SK-N-SH treated with all-trans-retinoic acid at 6 μM for 48 hours (cell line): ENCODE measurements at regions not wholly inside any gene's neighbourhood (a gene's known extent, or its start where the extent isn't known, plus 50 kb on each side); places are given as distances from the start of the nearest gene placed in this dataset.

ENCODE experiments used
- ATAC-seq: fragments of 200-7000 bp; cut with Tn5 transposase; 3 replicates; pipeline ENCODE4 v1.9.1; 2020; ENCODE audit warnings: mild to moderate bottlenecking, moderate library complexity
- ARNTL ChIP-seq: fragments of 450-650 bp; formaldehyde crosslinking; IDR thresholded peaks from 2 replicates; pipeline ENCODE4 v1.5.0; 2020; ENCODE audit warnings: low read depth, mild to moderate bottlenecking, moderate library complexity, borderline replicate concordance
- BACH2 ChIP-seq: fragments of 250-450 bp; sonication (Bioruptor Pico); IDR thresholded peaks from 2 replicates; pipeline ENCODE4 v1.9.0; 2021; ENCODE audit warnings: mild to moderate bottlenecking, borderline replicate concordance
- CSDC2 ChIP-seq: fragments of 250-450 bp; sonication (Bioruptor Pico); IDR thresholded peaks from 2 replicates; pipeline ENCODE4 v1.5.0; 2020; ENCODE audit warnings: mild to moderate bottlenecking, moderate library complexity
- CSRNP3 ChIP-seq: fragments of 250-450 bp; sonication (Bioruptor Pico); IDR thresholded peaks from 2 replicates; pipeline ENCODE4 v1.5.1; 2021; ENCODE audit warnings: mild to moderate bottlenecking, moderate library complexity
- ESRRG ChIP-seq: fragments of 250-450 bp; sonication (Bioruptor Pico); IDR thresholded peaks from 2 replicates; pipeline ENCODE4 v1.6.1; 2021; ENCODE audit warnings: mild to moderate bottlenecking
- GLIS3 ChIP-seq: fragments of 250-450 bp; sonication (Bioruptor Pico); IDR thresholded peaks from 2 replicates; pipeline ENCODE4 v1.5.0; 2020; ENCODE audit warnings: mild to moderate bottlenecking, moderate library complexity
- OSR1 ChIP-seq: fragments of 250-450 bp; sonication (Bioruptor Pico); IDR thresholded peaks from 2 replicates; pipeline ENCODE4 v1.8.0; 2022; ENCODE audit warnings: moderate library complexity, mild to moderate bottlenecking, inconsistent platforms
- PATZ1 ChIP-seq: fragments of 250-450 bp; sonication (Bioruptor Pico); IDR thresholded peaks from 2 replicates; pipeline ENCODE4 v1.8.0; 2020; ENCODE audit warnings: mild to moderate bottlenecking, moderate library complexity, borderline replicate concordance
- POU6F1 ChIP-seq: fragments of 250-450 bp; sonication (Bioruptor Pico); IDR thresholded peaks from 2 replicates; pipeline ENCODE4 v1.8.0; 2021; ENCODE audit warnings: low read depth, mild to moderate bottlenecking, moderate library complexity, borderline replicate concordance
- PPARA ChIP-seq: fragments of 250-450 bp; sonication (Bioruptor Pico); IDR thresholded peaks from 2 replicates; pipeline ENCODE4 v1.5.0; 2020; ENCODE audit warnings: mild to moderate bottlenecking, borderline replicate concordance
- RARB ChIP-seq: fragments of 250-450 bp; sonication (Bioruptor Pico); IDR thresholded peaks from 2 replicates; pipeline ENCODE4 v1.8.0; 2021; ENCODE audit warnings: mild to moderate bottlenecking, moderate library complexity
- SNAI2 ChIP-seq: fragments of 250-450 bp; sonication (Bioruptor Pico); IDR thresholded peaks from 2 replicates; pipeline ENCODE4 v1.5.0; 2020; ENCODE audit warnings: mild to moderate bottlenecking, moderate library complexity
- TCF4 ChIP-seq: fragments of 250-450 bp; sonication (Bioruptor Pico); IDR thresholded peaks from 2 replicates; pipeline ENCODE4 v1.8.0; 2021; ENCODE audit warnings: mild to moderate bottlenecking, moderate library complexity, borderline replicate concordance
- TOX ChIP-seq: fragments of 250-450 bp; sonication (Bioruptor Pico); IDR thresholded peaks from 2 replicates; pipeline ENCODE4 v1.8.0; 2021; ENCODE audit warnings: mild to moderate bottlenecking, moderate library complexity, borderline replicate concordance
- TSHZ2 ChIP-seq: fragments of 250-450 bp; sonication (Bioruptor Pico); IDR thresholded peaks from 2 replicates; pipeline ENCODE4 v1.5.0; 2020; ENCODE audit warnings: mild to moderate bottlenecking, moderate library complexity
- ZC3H10 ChIP-seq: fragments of 250-450 bp; sonication (Bioruptor Pico); IDR thresholded peaks from 2 replicates; pipeline ENCODE4 v1.5.1; 2021; ENCODE audit warnings: mild to moderate bottlenecking, moderate library complexity
- ZFP3 ChIP-seq: fragments of 250-450 bp; sonication (Bioruptor Pico); IDR thresholded peaks from 2 replicates; pipeline ENCODE4 v1.5.0; 2020; ENCODE audit warnings: mild to moderate bottlenecking, moderate library complexity
- ZFP30 ChIP-seq: fragments of 450-650 bp; formaldehyde crosslinking; IDR thresholded peaks from 2 replicates; pipeline ENCODE4 v1.5.0; 2022; ENCODE audit warnings: mild to moderate bottlenecking, moderate library complexity
- ZNF565 ChIP-seq: fragments of 450-650 bp; formaldehyde crosslinking; conservative IDR thresholded peaks from 2 replicates; pipeline ENCODE4 v1.5.0; 2020; ENCODE audit warnings: low read depth, mild to moderate bottlenecking, moderate library complexity
- ZNF70 ChIP-seq: fragments of 450-650 bp; formaldehyde crosslinking; IDR thresholded peaks from 2 replicates; pipeline ENCODE4 v1.5.0; 2020; ENCODE audit warnings: mild to moderate bottlenecking, moderate library complexity
- TF ChIP-seq, protein P1 (sequence below): fragments of 250-450 bp; sonication (Bioruptor Pico); IDR thresholded peaks from 2 replicates; pipeline ENCODE4 v1.5.1; 2020; ENCODE audit warnings: low read depth, mild to moderate bottlenecking, moderate library complexity

DNA sequence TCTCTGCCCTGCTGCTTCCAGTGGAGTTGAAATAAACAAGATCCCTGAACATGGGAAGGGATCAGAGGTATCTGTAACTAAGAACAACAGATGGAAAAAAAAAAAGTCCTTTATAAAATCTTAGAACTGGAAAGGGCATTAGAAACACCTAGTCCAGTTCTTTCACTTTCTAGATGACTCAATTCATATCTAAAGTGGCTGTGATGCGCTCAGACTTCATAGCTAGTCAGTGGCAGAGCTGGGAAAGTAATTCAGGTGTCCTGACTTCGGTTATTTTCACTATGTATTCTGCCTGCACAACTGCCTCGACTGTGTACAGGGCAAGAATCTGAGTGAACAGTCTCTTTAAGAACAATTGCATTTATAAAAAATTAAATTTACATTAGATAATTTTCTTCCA, 151.8 kb upstream of the TMTC4 start:
- no peak for TF ChIP-seq PATZ1 (CRISPR knock-in tag)
- TF ChIP-seq CSDC2 = no peak
- TF ChIP-seq ZC3H10 (CRISPR knock-in tag) = no peak
- TF ChIP-seq TCF4 = no peak
- no peak for TF ChIP-seq ZNF70 (CRISPR knock-in tag)
- no peak for TF ChIP-seq SNAI2 (CRISPR knock-in tag)
- TF ChIP-seq TOX = no peak
- TF ChIP-seq GLIS3 (CRISPR knock-in tag) = no peak
- no peak for TF ChIP-seq ESRRG (CRISPR knock-in tag)
- TF ChIP-seq ZNF565 (CRISPR knock-in tag) = no peak
- no peak for TF ChIP-seq PPARA (CRISPR knock-in tag)
- no peak for TF ChIP-seq OSR1 (CRISPR knock-in tag)
- no peak for TF ChIP-seq BACH2
- no peak for TF ChIP-seq ZFP30 (CRISPR knock-in tag)
- TF ChIP-seq CSRNP3 (CRISPR knock-in tag) = no peak
- TF ChIP-seq RARB (CRISPR knock-in tag) = no peak
- TF ChIP-seq ZFP3 = no peak
- no peak for TF ChIP-seq ARNTL (CRISPR knock-in tag)
- TF ChIP-seq POU6F1 (CRISPR knock-in tag) = no peak
- no peak for ATAC-seq

- ATAC-seq = peak; percentile 42; the same call in 2 of the 3 replicates
Observed at GRCh38 chr13:100825557-100825956, 151.0 kb upstream of the TMTC4 start.

More at GRCh38 chr13:100825557-100825956, 151.0 kb upstream of the TMTC4 start:
- no peak for TF ChIP-seq CSDC2
- no peak for TF ChIP-seq ZC3H10 (CRISPR knock-in tag)
- no peak for TF ChIP-seq ZFP30 (CRISPR knock-in tag)
- TF ChIP-seq TSHZ2 = no peak
- TF ChIP-seq, protein P1, sequence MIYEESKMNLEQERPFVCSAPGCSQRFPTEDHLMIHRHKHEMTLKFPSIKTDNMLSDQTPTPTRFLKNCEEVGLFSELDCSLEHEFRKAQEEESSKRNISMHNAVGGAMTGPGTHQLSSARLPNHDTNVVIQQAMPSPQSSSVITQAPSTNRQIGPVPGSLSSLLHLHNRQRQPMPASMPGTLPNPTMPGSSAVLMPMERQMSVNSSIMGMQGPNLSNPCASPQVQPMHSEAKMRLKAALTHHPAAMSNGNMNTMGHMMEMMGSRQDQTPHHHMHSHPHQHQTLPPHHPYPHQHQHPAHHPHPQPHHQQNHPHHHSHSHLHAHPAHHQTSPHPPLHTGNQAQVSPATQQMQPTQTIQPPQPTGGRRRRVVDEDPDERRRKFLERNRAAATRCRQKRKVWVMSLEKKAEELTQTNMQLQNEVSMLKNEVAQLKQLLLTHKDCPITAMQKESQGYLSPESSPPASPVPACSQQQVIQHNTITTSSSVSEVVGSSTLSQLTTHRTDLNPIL (CRISPR knock-in tag) = no peak
- no peak for TF ChIP-seq RARB (CRISPR knock-in tag)
- TF ChIP-seq ZNF70 (CRISPR knock-in tag) = no peak
- no peak for TF ChIP-seq SNAI2 (CRISPR knock-in tag)
- no peak for TF ChIP-seq OSR1 (CRISPR knock-in tag)
- no peak for TF ChIP-seq BACH2
- no peak for TF ChIP-seq TCF4
- TF ChIP-seq POU6F1 (CRISPR knock-in tag) = no peak
